Liver (tissue), 8 donors: ENCODE measurements at regions not wholly inside any gene's neighbourhood (a gene's known extent, or its start where the extent isn't known, plus 50 kb on each side); places are given as distances from the start of the nearest gene placed in this dataset.

Experiments
- DNase-seq: peaks from one replicate; pipeline ENCODE4 v3.0.0-alpha.2; 2017; ENCODE audit warnings: low spot score
- H3K27ac ChIP-seq, 2 donors: one replicate each; pipeline ENCODE4 v1.7.0; 2013; ENCODE audit warnings: inconsistent platforms in 2 of 2, low read length in 2 of 2, control low read depth in 1 of 2, low read depth in 1 of 2, mild to moderate bottlenecking in 1 of 2
- H3K27me3 ChIP-seq, 4 donors: one replicate each; pipeline versions ENCODE4 v1.6.1 to v1.7.0; 2013; ENCODE audit warnings: low read length in 3 of 4, inconsistent platforms in 1 of 4, mild to moderate bottlenecking in 1 of 4, moderate library complexity in 1 of 4; ENCODE audit not compliant: control insufficient read depth in 4 of 4, insufficient read depth in 4 of 4
- H3K36me3 ChIP-seq, 4 donors: one replicate each; pipeline versions ENCODE4 v1.6.1 to v1.7.0; 2013; ENCODE audit warnings: low read length in 3 of 4, mild to moderate bottlenecking in 3 of 4, low read depth in 1 of 4, moderate library complexity in 1 of 4; ENCODE audit not compliant: control insufficient read depth in 4 of 4, insufficient read depth in 3 of 4
- H3K4me1 ChIP-seq, 4 donors: one replicate each; pipeline versions ENCODE4 v1.6.1 to v1.7.0; 2013; ENCODE audit warnings: low read length in 3 of 4, mild to moderate bottlenecking in 3 of 4, moderate library complexity in 1 of 4; ENCODE audit not compliant: control insufficient read depth in 4 of 4, insufficient read depth in 4 of 4
- H3K4me3 ChIP-seq, 3 donors: one replicate each; pipeline versions ENCODE4 v1.6.1 to v1.7.0; 2013; ENCODE audit warnings: low read length in 3 of 3, control low read depth in 1 of 3, low read depth in 1 of 3, mild to moderate bottlenecking in 1 of 3
- H3K9ac ChIP-seq, 2 donors: one replicate each; pipeline ENCODE4 v1.7.0; 2013; ENCODE audit warnings: low read length in 2 of 2, mild to moderate bottlenecking in 2 of 2, moderate library complexity in 2 of 2, control low read depth in 1 of 2, low read depth in 1 of 2
- H3K9me3 ChIP-seq, 4 donors: one replicate each; pipeline versions ENCODE4 v1.6.1 to v1.7.0; 2013; ENCODE audit warnings: low read length in 3 of 4; ENCODE audit not compliant: control insufficient read depth in 4 of 4
- CTCF ChIP-seq: fragments of 150-350 bp; IDR thresholded peaks from 2 replicates; pipeline ENCODE4 v1.5.1; 2017; ENCODE audit warnings: improper control_type of control experiment, low read depth, low read length; ENCODE audit not compliant: missing input control
- EGR1 ChIP-seq, 2 donors: IDR thresholded peaks; 2 replicates each; pipeline ENCODE4 v1.6.1; 2016 to 2018; ENCODE audit warnings: antibody characterized with exemption in 2 of 2, low read depth in 2 of 2
- FOXA1 ChIP-seq: IDR thresholded peaks from 2 replicates; pipeline ENCODE4 v1.6.1; 2016; ENCODE audit warnings: antibody characterized with exemption
- FOXA2 ChIP-seq: IDR thresholded peaks from 2 replicates; pipeline ENCODE4 v1.6.1; 2016; ENCODE audit warnings: antibody characterized with exemption
- RAD21 ChIP-seq, 2 donors: IDR thresholded peaks; 2 replicates each; pipeline ENCODE4 v1.6.1; 2016; ENCODE audit warnings: antibody characterized with exemption in 2 of 2, mild to moderate bottlenecking in 2 of 2
- TAF1 ChIP-seq: conservative IDR thresholded peaks from 2 replicates; pipeline ENCODE4 v1.6.1; 2016; ENCODE audit warnings: antibody characterized with exemption, mild to moderate bottlenecking
- WGBS: extraction: QIAGEN DNeasy Blood & Tissue Kit; methylation state at CpG from one replicate; pipeline ENCODE4 v1.1.7; 2013; 5-methylcytosine and 5-hydroxymethylcytosine counted together
- TF ChIP-seq, protein P1 (sequence below): IDR thresholded peaks from 2 replicates; pipeline ENCODE4 v1.6.1; 2016; ENCODE audit warnings: antibody characterized with exemption
- donor health status: healthy.
- donor health status: healthy.
- donor health status: healthy.
- donor health status: healthy.
- donor health status: healthy.

DNA sequence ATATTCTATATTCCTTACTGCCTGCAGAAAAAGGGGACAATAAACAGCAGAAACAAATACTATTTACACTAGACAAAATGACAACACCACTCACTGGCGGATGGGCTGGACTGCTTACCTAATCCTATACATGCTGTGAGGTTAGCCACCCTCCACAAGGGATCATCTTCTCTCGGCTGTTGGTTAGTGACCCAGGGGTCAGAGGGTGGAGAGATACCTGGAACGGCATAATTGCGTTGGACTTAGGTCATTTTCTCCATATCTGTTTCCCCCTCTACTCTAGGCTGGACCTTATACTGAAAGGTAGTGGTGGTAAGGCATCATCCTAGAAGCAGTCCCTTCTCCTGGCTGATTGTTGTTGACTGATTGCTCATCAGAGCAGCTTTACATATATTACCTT, 286.8 kb upstream of the UGT8 start:
- H3K9me3 ChIP-seq = peaks cover 0 to 2% (median 0%) of the 10 kb centered on the region in 4 donors
- no peaks in the 10 kb centered on the region for H3K27me3 ChIP-seq
- no peak overlapping the region for H3K4me3 ChIP-seq
- no peak for DNase-seq
- no peak for TF ChIP-seq EGR1 (IDR thresholded peaks at IDR 0.05; ENCODE audit: low read depth in 2 of 2)
- TF ChIP-seq, protein P1, sequence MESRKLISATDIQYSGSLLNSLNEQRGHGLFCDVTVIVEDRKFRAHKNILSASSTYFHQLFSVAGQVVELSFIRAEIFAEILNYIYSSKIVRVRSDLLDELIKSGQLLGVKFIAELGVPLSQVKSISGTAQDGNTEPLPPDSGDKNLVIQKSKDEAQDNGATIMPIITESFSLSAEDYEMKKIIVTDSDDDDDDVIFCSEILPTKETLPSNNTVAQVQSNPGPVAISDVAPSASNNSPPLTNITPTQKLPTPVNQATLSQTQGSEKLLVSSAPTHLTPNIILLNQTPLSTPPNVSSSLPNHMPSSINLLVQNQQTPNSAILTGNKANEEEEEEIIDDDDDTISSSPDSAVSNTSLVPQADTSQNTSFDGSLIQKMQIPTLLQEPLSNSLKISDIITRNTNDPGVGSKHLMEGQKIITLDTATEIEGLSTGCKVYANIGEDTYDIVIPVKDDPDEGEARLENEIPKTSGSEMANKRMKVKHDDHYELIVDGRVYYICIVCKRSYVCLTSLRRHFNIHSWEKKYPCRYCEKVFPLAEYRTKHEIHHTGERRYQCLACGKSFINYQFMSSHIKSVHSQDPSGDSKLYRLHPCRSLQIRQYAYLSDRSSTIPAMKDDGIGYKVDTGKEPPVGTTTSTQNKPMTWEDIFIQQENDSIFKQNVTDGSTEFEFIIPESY = no peak
- TF ChIP-seq FOXA1 = no peak
- no peak for TF ChIP-seq RAD21 (IDR thresholded peaks at IDR 0.05)
- TF ChIP-seq FOXA2 = no peak
- no peak for TF ChIP-seq TAF1
- H3K4me1 ChIP-seq = no peaks in the 10 kb centered on the region
- H3K9ac ChIP-seq = no peak overlapping the region
- no peaks in the 10 kb centered on the region for H3K36me3 ChIP-seq
- 46% methylated on average over 4 of the region's 4 CpGs for WGBS
- H3K27ac ChIP-seq = no peak overlapping the region

DNA sequence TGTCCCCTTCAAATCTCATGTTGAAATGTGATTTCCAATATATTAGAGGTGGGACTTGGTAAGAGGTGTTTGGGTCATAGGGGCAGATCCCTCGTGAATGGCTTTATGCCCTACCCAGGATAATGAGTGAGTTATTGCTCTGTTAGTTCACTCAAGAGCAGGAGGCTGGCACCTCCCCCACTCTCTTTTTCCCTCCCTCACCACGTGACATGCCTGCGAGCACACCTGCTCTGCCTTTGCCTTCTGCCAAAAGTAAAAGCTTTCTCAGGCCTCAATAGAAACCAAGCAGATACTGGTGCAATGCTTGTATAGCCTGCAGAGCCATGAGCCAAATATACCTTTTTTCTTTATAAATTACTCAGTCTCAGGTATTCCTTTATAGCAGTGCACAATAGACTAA, 286.3 kb upstream of the UGT8 start:
- WGBS = 64% methylated on average over 3 of the region's 3 CpGs
- DNase-seq = no peak
- H3K4me3 ChIP-seq = no peak overlapping the region

More for the DNA sequence above, 286.3 kb upstream of the UGT8 start:
- no peak for TF ChIP-seq FOXA2
- TF ChIP-seq, protein P1 = no peak
- TF ChIP-seq CTCF = no peak
- H3K36me3 ChIP-seq = no peaks in the 10 kb centered on the region
- no peaks in the 10 kb centered on the region for H3K4me1 ChIP-seq
- no peaks in the 10 kb centered on the region for H3K27me3 ChIP-seq
- no peak overlapping the region for H3K9ac ChIP-seq
- H3K27ac ChIP-seq = no peak overlapping the region
- H3K9me3 ChIP-seq = peaks cover 0 to 2% (median 0%) of the 10 kb centered on the region in 4 donors
